HS-5 (cell line): ENCODE measurements at regions not wholly inside any gene's neighbourhood (a gene's known extent, or its start where the extent isn't known, plus 50 kb on each side); places are given as distances from the start of the nearest gene placed in this dataset.
"Not testable (repeated sequence)": the region's sequence is repeated elsewhere in the genome, so short reads cannot be mapped to it uniquely, and the experiment has no call there.

Experiments
- DNase-seq: peaks from one replicate; pipeline ENCODE4 v3.0.0-alpha.2; 2012; ENCODE audit warnings: low read depth

- no peak for DNase-seq
Measured at GRCh38 chr4:125262502-125262901, 52.3 kb upstream of the FAT4 start.

DNA sequence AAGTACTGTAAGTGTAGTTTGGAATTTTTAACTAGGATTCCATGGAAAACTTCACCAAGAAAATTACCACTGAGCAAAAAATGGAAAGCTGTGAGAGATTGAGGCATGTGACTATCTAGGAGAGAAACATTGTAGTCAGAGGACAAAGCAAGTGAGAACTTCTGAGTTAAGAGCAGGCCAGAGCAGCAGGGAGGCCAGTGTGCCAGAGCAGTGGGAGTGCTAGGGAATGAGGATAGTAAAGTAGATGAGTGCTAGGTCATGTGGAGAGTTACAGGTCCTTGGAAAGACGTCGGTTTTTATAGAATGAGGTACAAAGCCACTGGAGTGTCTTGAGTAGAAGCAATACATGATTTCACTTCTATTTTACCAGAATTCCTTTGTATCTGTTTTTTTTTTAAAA lies 52.7 kb upstream of the FAT4 start:
- no peak for DNase-seq

DNA sequence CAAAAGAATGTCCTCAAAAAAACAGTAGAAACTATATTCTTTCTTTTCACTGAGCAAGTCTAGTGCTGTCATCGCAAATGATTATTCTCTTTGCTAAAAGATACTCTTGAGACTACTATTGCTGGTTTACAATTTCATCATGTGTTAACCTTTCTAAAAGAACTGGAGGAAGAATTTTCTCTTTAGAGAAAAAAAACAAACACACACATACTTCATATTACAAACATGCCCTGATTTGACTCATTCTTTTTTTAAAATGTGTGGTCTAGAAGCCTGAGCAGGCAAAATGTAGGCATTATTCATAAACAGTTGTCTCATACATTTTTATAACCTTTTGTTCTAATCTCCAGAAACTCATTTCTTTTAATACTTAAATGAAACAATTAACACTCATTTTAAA lies 60.6 kb upstream of the FAT4 start:
- DNase-seq: no peak

GRCh38 chr4:125244848-125245450 lies 69.8 kb upstream of the FAT4 start:
- DNase-seq: no peak

- DNase-seq: no peak
Measured at GRCh38 chr4:125243789-125244397, 70.9 kb upstream of the FAT4 start.

DNA sequence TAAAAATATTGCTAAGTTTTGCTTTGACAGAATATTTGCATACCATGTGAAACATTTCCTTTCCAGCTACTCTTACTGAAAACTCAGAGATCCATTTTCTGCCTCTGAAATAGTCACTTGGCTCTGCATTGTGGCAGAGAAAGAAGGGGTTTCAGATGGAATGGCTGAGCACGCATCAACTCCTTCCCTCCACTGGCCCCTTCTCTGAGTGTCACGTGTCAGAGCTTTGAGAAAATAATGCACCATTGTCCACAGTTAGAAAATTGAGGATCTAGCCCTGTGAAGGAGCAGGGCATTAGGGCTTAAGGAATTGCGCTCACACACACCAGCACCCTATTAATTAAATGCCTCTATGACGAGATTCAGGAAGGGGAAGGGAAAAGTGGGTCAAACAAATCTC lies 78.8 kb upstream of the FAT4 start:
- DNase-seq: no peak

DNA sequence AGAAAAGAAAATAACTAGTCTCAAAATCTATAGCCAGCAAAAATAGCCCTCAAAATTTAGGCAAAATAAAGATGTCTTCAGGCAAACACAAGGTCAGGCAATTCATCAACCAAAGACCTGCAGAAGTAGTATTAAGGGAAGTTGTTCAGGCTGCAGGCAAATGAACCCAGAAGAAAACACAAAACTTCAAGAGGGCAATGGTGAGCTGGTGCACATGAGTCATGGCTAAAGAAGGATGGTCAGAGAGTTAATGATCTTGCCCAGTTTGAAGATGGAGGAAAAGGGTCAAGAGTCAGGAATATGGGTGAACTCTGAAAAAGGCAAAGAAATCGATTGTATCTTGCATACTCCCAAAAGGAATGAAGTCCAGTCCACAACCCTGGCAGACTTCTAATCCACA lies 83.1 kb upstream of the FAT4 start:
- no peak for DNase-seq

- no peak for DNase-seq
Measured at GRCh38 chr4:125229596-125230058, 85.1 kb upstream of the FAT4 start.

DNA sequence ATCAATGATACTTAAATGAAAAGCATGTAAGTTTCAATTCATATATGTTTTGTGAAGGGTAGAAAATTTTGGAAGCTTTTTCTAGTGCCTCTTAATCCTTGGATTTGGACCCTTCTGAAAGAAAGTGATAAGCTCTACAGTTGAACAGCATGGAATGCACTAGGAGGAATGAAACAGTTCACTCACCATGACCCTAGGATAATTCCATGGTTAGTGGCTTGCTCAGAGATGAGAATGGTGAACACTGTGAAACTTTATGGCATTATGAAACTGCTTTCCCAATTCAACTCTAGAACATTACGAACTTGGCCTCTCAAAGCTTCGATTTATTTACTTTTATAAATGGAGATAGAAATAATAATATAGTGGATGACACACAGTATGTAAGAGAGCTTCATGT lies 88.9 kb upstream of the FAT4 start:
- no peak for DNase-seq

- no peak for DNase-seq
Measured at GRCh38 chr4:125200556-125200955, 114.2 kb upstream of the FAT4 start.

DNA sequence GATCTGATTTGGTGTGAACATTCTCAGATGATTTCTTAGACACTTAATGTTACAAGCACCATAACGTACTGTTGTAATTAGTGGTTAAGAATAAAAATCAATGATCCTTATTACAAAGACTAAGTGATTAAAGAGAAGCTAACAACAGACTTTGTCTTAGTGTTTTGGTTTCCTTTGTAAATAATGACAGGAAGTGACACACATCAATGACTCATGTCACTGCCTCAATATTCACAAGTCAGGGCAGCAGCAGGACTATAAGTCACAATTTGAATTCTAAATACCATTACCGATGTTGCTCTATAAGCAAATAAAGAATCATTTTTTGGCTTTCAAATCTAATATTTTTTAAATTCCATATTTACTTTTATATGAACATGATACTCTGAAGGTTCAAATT lies 115.8 kb upstream of the FAT4 start:
- DNase-seq: no peak

GRCh38 chr4:125191874-125192459 lies 122.8 kb upstream of the FAT4 start:
- not testable (repeated sequence) for DNase-seq

- DNase-seq: no peak
Measured at GRCh38 chr4:125191232-125191631, 123.5 kb upstream of the FAT4 start.

DNA sequence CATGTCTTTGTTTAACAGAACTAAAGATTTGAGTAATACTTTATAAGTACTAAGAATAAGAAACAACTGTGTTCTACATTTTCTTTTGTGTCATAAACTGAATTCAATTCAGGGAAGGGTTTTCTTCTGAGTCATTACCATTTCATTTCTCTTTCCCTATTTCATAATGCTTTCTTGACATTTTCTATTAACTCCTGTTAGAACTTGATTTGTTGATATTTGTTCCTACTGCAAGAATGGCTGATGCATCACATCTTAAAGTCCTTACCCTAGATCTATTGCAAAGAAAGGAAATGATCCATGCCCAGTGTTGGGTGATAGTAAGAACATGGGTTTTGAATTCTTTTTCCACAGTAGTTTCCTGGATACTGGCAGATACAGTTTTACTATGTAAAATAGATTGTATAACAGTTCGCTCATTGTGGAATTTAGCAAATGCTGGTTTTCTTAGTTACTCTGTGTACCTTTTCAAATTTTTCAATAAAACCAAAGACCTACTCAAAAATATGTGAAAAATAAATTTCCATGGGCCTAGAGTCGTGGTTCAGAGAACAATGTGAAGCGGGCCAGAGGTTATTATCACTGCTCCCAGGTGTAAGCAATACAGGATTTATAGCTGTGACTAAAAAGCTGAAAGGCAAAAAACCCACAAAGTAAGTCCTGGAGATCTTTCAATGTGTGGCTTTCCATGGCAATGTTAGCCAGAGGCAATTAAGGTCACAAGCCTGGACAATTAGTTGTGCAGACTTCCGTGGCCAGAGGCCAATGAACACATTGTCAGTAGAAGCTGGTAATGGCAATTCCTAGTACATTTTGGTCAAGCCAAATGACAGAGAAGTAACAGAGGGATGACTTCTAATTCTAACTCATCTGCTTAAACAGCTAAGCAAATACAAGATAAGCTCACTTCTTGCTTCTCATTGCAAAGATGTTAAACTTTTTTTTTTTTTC lies 127.3 kb upstream of the FAT4 start:
- DNase-seq: peak; percentile 63

DNA sequence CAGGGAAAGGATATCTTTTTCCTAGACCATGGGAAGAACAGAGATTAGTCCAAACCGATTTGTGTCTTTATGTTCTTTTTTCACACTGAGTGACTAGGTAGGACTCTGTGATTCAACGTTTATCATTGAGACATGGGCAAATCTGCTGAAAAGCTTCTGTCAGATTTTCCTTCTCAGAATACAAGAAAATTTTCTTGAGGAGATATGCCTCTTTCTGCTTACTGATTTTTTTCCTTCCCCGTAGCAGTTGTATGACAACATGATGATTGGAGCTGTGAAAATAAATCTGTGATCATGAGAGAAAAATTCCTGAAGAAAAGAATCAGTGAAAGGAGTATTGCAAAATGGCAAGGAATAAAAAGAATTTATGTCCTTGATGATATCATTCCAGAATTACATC lies 130.6 kb upstream of the FAT4 start:
- no peak for DNase-seq

DNA sequence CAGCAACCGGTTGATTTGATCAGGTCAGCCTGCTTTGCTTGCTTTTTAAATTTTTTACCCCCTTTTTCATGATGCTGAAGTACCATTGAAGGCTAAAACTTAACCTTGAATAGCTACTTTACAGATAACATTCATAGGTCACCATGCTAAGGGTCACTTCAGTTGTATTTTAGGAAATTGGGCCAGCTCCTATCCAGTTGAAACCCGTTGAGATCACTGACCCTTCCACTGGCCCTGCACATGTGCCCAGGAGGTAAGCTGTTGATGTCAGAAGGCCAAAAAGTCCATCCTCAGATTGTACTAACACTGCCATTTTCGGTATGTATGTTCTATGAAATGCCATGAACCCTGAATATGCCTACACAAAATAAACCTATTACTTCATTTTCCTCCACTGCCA lies 133.0 kb upstream of the FAT4 start:
- DNase-seq: no peak

DNA sequence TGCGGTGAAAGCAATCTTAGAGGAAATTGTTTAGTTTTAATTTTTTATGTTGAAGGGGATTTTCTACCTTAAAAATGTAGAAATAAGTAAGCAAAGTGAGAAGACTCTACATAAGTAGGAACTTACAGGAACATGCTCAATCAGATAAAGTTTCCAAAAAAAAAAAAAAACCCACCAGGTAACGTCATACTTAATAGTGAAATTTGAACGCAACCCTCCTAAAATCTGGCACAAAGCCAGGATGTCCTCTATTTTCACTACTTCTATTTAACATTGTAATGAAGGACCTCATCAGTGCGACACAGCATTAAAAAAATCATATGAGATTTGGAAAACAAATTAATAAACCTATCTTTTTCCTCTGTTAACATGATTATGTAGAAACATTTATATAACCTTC lies 135.0 kb upstream of the FAT4 start:
- no peak for DNase-seq

DNA sequence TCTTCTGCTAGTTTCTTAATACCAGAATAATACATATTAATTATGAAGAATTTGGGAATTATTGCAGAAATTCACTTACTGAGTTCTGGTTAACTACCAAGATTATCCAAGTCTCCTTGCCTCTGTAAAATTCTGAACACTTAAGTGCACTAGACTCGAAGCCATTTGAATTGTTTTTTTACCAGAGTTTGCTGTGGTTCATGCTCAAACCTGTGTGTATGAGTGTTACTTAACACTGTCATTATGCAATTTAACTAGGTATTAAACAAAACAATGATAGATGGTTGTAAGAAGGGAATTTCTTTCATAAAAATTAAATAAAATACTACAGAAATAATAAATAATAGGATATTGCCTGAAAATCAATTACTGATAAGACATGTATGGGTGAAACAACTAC lies 145.6 kb upstream of the FAT4 start:
- no peak for DNase-seq

DNA sequence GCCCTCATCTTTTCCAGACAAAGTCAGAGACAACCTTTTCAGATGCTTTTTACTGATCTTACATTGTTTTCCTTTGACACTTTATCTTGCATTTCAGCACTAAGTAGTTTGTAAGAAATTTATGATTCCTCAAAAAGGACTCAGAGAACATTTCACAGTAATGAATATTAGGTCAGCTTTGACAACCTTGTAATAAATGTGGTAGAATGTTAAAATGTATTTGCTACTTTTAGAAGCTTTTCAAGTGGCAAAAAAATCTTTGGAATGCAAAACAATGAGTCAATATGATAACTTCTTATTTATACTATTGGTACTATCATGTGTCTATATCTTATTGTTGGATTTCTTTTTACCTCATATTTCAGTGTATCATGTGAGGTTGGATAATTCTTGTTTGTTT lies 146.2 kb upstream of the FAT4 start:
- no peak for DNase-seq

DNA sequence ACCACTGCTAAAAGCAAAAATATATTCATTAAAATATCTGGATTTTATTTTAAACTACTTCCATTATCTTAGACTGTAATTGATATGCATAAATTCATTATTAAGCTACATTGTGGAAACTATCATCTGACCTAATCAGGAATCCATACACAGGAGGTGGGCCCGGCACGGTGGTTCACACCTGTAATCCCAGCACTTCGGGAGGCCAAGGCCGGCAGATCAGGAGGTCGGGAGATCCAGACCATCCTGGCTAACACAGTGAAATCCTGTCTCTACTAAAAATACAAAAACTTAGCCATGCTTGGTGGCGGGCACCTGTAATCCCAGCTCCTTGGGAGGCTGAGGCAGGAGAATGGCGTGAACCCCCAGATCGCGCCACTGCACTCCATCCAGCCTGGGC lies 148.7 kb upstream of the FAT4 start:
- not testable (repeated sequence) for DNase-seq

- DNase-seq: no peak
Measured at GRCh38 chr4:125159001-125159400, 155.8 kb upstream of the FAT4 start.

- no peak for DNase-seq
Measured at GRCh38 chr4:125155251-125155650, 159.5 kb upstream of the FAT4 start.
